ENCODE measurements at regions not wholly inside any gene's neighbourhood (a gene's known extent, or its start where the extent isn't known, plus 50 kb on each side); places are given as distances from the start of the nearest gene placed in this dataset.

DNA sequence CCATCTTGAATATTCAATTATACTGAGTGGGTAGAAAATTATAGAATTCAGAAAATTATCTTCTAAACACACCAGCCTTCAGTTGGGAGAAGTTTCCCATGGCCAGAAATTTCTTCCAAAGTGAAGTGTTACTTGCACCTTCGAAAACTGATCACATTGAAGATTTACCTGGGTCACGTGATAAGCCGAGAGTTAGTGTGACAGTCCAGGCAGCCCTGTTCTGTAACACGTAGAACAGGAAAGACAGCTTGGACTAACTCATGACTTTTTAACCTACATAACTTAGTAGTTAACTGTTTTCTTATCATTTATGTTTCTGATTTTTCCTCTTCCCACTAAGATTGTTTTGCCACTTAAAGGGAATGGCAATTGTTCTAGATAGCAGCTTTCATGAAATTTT, 118.3 kb upstream of the MTHFD1L start:
- intact Hi-C loops (cut with micrococcal nuclease; ENCODE audit: unreplicated experiment) = no loop called here
- no peak for FAIRE-seq
- in situ Hi-C loops (cut with HindIII; ENCODE audit: extremely low pct_ligation_motif_present, low pct_unique_long_range_greater_than_20kb) = no loop called here
- no TSS peak for BruUV-seq (replicated peaks)
- no peak for DNase-seq (ENCODE audit: low spot score)
- H3K27ac ChIP-seq (ENCODE audit: extremely low read length, insufficient read depth, low read length) = no peak overlapping the region
- H3K4me2 ChIP-seq (ENCODE audit: low read depth, low read length) = no peak overlapping the region
- no peaks in the 10 kb centered on the region for H3K79me2 ChIP-seq (ENCODE audit: insufficient read depth, low read length)
- ChIA-PET CTCF (ENCODE audit: low intra/inter-chr PET ratio, low total read pairs) (no interaction called here), POLR2A (no interaction called here)
- no peaks in the 10 kb centered on the region for H4K20me1 ChIP-seq (ENCODE audit: insufficient read depth, low read length)
- no peak for ATAC-seq
- no peak overlapping the region for H3K9ac ChIP-seq (ENCODE audit: insufficient read depth, low read depth, low read length)
- H3K4me1 ChIP-seq (ENCODE audit: insufficient read depth, low read length) = no peaks in the 10 kb centered on the region
- no peaks in the 10 kb centered on the region for H3K27me3 ChIP-seq (ENCODE audit: control insufficient read depth in 1 of 2, insufficient read depth in 2 of 2, low read length in 2 of 2)
- H3K4me3 ChIP-seq (replicated peaks in 1 of 3; ENCODE audit: insufficient read depth in 1 of 3, low read depth in 2 of 3, low read length in 3 of 3) = no peak overlapping the region
- H3K9me3 ChIP-seq (ENCODE audit: low read length) = no peaks in the 10 kb centered on the region
- TF ChIP-seq, protein P1, sequence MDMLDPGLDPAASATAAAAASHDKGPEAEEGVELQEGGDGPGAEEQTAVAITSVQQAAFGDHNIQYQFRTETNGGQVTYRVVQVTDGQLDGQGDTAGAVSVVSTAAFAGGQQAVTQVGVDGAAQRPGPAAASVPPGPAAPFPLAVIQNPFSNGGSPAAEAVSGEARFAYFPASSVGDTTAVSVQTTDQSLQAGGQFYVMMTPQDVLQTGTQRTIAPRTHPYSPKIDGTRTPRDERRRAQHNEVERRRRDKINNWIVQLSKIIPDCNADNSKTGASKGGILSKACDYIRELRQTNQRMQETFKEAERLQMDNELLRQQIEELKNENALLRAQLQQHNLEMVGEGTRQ (IDR thresholded peaks at IDR 0.05; ENCODE audit: low read depth, low read length) = peak; percentile 35; the same call in 1 of the 2 replicates
- TF ChIP-seq, protein P1 (CRISPR knock-in tag; IDR thresholded peaks at IDR 0.05; ENCODE audit: borderline replicate concordance) = no peak
- TF ChIP-seq KMT2A (CRISPR knock-in tag; IDR thresholded peaks at IDR 0.05) = no peak
- TF ChIP-seq RAD51 (IDR thresholded peaks at IDR 0.05; ENCODE audit: borderline replicate concordance) = peak; percentile 54; the same call in 1 of the 2 replicates
- no peak overlapping the region for H2AFZ ChIP-seq (ENCODE audit: low read length)
- no peaks in the 10 kb centered on the region for H3K36me3 ChIP-seq (replicated peaks in 1 of 2; ENCODE audit: control insufficient read depth in 1 of 2, insufficient read depth in 2 of 2, low read length in 2 of 2)
- WGBS (ENCODE audit: low lambda C conversion rate) = 51% methylated on average over 4 of the region's 4 CpGs

DNA sequence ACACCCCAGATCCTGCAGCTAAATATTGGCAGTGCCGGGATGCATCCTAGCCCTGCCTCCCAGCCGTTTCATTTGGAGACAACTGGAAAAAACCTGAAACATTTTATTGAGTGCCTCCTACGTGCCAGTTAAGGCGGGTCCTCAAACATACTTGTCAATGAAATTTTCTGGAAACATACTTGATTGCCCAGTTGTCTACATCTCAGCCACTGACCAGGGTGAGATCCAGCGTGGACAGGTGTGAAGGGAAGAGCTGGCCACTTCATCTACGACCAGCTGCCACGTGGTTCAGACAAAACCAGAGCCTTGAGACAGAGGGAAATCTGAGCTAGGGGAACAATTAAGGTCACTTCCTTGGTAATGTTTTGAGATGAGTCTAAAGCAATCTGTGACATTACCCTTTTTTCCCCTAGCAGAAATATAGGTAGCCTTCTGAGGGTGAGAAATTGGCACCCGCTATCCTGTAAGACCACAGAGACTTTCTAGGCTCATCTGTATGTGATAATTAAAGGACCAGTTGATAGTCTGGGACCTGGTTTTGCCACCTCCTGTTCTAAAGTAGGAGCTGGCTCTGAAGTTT, 116.3 kb upstream of the MTHFD1L start:
- FAIRE-seq (no peak), ATAC-seq (no peak), DNase-seq (ENCODE audit: low spot score) (no peak)
- Histone ChIP-seq H3K9me3 (ENCODE audit: low read length) (no peaks in the 10 kb centered on the region), H3K4me3 (replicated peaks in 1 of 3; ENCODE audit: insufficient read depth in 1 of 3, low read depth in 2 of 3, low read length in 3 of 3) (no peak overlapping the region), H3K4me2 (ENCODE audit: low read depth, low read length) (no peak overlapping the region), H3K27ac (ENCODE audit: extremely low read length, insufficient read depth, low read length) (no peak overlapping the region), H3K4me1 (ENCODE audit: insufficient read depth, low read length) (no peaks in the 10 kb centered on the region), H2AFZ (ENCODE audit: low read length) (no peak overlapping the region), H3K79me2 (ENCODE audit: insufficient read depth, low read length) (no peaks in the 10 kb centered on the region), H3K27me3 (ENCODE audit: control insufficient read depth in 1 of 2, insufficient read depth in 2 of 2, low read length in 2 of 2) (peaks cover 4 to 15% of the 10 kb centered on the region in 2 experiments), H4K20me1 (ENCODE audit: insufficient read depth, low read length) (no peaks in the 10 kb centered on the region), H3K36me3 (replicated peaks in 1 of 2; ENCODE audit: control insufficient read depth in 1 of 2, insufficient read depth in 2 of 2, low read length in 2 of 2) (no peaks in the 10 kb centered on the region), H3K9ac (ENCODE audit: insufficient read depth, low read depth, low read length) (no peak overlapping the region)
- BruUV-seq (replicated peaks) = no TSS peak
- ChIA-PET POLR2A (no interaction called here), CTCF (ENCODE audit: low intra/inter-chr PET ratio, low total read pairs) (no interaction called here)
- intact Hi-C loops (cut with micrococcal nuclease; ENCODE audit: unreplicated experiment) = no loop called here
- WGBS (ENCODE audit: low lambda C conversion rate) = 43% methylated on average over 8 of the region's 8 CpGs
- in situ Hi-C loops (cut with HindIII; ENCODE audit: extremely low pct_ligation_motif_present, low pct_unique_long_range_greater_than_20kb) = no loop called here
- TF ChIP-seq TRIM24 (CRISPR knock-in tag; IDR thresholded peaks at IDR 0.05) (no peak), PHF8 (CRISPR knock-in tag; IDR thresholded peaks at IDR 0.05) (no peak), JDP2 (CRISPR knock-in tag; IDR thresholded peaks at IDR 0.05; ENCODE audit: borderline replicate concordance) (no peak), ETV5 (CRISPR knock-in tag; IDR thresholded peaks at IDR 0.05; ENCODE audit: borderline replicate concordance) (no peak)
- TF ChIP-seq, protein P2, sequence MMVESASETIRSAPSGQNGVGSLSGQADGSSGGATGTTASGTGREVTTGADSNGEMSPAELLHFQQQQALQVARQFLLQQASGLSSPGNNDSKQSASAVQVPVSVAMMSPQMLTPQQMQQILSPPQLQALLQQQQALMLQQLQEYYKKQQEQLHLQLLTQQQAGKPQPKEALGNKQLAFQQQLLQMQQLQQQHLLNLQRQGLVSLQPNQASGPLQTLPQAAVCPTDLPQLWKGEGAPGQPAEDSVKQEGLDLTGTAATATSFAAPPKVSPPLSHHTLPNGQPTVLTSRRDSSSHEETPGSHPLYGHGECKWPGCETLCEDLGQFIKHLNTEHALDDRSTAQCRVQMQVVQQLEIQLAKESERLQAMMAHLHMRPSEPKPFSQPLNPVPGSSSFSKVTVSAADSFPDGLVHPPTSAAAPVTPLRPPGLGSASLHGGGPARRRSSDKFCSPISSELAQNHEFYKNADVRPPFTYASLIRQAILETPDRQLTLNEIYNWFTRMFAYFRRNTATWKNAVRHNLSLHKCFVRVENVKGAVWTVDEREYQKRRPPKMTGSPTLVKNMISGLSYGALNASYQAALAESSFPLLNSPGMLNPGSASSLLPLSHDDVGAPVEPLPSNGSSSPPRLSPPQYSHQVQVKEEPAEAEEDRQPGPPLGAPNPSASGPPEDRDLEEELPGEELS (CRISPR knock-in tag; IDR thresholded peaks at IDR 0.05) = no peak
- TF ChIP-seq, protein P3, sequence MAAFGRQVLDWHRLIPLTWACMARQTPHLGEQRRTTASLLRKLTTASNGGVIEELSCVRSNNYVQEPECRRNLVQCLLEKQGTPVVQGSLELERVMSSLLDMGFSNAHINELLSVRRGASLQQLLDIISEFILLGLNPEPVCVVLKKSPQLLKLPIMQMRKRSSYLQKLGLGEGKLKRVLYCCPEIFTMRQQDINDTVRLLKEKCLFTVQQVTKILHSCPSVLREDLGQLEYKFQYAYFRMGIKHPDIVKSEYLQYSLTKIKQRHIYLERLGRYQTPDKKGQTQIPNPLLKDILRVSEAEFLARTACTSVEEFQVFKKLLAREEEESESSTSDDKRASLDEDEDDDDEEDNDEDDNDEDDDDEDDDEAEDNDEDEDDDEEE (CRISPR knock-in tag; IDR thresholded peaks at IDR 0.05) = no peak
- TF ChIP-seq, protein P4, sequence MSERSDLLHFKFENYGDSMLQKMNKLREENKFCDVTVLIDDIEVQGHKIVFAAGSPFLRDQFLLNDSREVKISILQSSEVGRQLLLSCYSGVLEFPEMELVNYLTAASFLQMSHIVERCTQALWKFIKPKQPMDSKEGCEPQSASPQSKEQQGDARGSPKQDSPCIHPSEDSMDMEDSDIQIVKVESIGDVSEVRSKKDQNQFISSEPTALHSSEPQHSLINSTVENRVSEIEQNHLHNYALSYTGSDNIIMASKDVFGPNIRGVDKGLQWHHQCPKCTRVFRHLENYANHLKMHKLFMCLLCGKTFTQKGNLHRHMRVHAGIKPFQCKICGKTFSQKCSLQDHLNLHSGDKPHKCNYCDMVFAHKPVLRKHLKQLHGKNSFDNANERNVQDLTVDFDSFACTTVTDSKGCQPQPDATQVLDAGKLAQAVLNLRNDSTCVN (CRISPR knock-in tag; IDR thresholded peaks at IDR 0.05; ENCODE audit: borderline replicate concordance) = no peak

All from HepG2 (cell line).